IMR-90 (cell line): ENCODE measurements at regions not wholly inside any gene's neighbourhood (a gene's known extent, or its start where the extent isn't known, plus 50 kb on each side); places are given as distances from the start of the nearest gene placed in this dataset.

ENCODE experiments used
- ATAC-seq: fragments of 200-7000 bp; cut with Tn5 transposase; 2 replicates; pipeline ENCODE4 v1.9.1; 2020; ENCODE audit warnings: low read depth, mild to moderate bottlenecking, moderate library complexity
- BruUV-seq: library from RNA; stranded (reverse); fragments of 400-500 nt; replicated peaks from 2 replicates; lab custom pipeline; 2021; lab: Mats Ljungman, UMichigan
- CTCF ChIA-PET: fragments of 300-600 bp; formaldehyde crosslinking; extraction: SDS; loops from one replicate; lab custom pipeline; 2021; ENCODE audit warnings: antibody characterized with exemption; lab: Yijun Ruan, JAX
- POLR2A ChIA-PET: fragments of 300-600 bp; sonication (Branson Sonifier 250); formaldehyde crosslinking; loops from one replicate; lab custom pipeline; 2022; ENCODE audit warnings: antibody characterized with exemption; ENCODE audit not compliant: unreplicated experiment; lab: Charles Lee
- DNase-seq: peaks from one replicate; pipeline ENCODE4 v3.0.0; 2013
- H2AFZ ChIP-seq: replicated peaks from 2 replicates; pipeline ENCODE3; 2013; ENCODE audit warnings: low read length, mild to moderate bottlenecking; ENCODE audit not compliant: poor library complexity
- H2AK5ac ChIP-seq: 2 replicates; pipeline ENCODE4 v1.6.1; 2013; ENCODE audit warnings: low read depth, low read length, inconsistent platforms
- H2AK9ac ChIP-seq: replicated peaks from 2 replicates; pipeline ENCODE3; 2013; ENCODE audit warnings: mild to moderate bottlenecking, low read depth, low read length, moderate library complexity; ENCODE audit not compliant: poor library complexity
- H2BK120ac ChIP-seq: 2 replicates; pipeline ENCODE4 v1.6.1; 2013; ENCODE audit warnings: low read depth, low read length, inconsistent platforms
- H2BK15ac ChIP-seq: 3 replicates; pipeline ENCODE4 v1.6.1; 2013; ENCODE audit warnings: low read depth, low read length, inconsistent platforms
- H2BK20ac ChIP-seq: 2 replicates; pipeline ENCODE4 v1.6.1; 2013; ENCODE audit warnings: low read depth, mild to moderate bottlenecking, inconsistent platforms, low read length, moderate library complexity
- H2BK5ac ChIP-seq: 2 replicates; pipeline ENCODE4 v1.6.1; 2013; ENCODE audit warnings: mild to moderate bottlenecking, low read depth, low read length, inconsistent platforms; ENCODE audit not compliant: poor library complexity, severe bottlenecking
- H3K14ac ChIP-seq: replicated peaks from 2 replicates; pipeline ENCODE4 v1.6.1; 2013; ENCODE audit warnings: low read depth, low read length, inconsistent platforms
- H3K18ac ChIP-seq: 2 replicates; pipeline ENCODE4 v1.6.1; 2013; ENCODE audit warnings: low read depth, low read length, control low read depth
- H3K23ac ChIP-seq: 2 replicates; pipeline ENCODE4 v1.6.1; 2013; ENCODE audit warnings: low read depth, low read length, inconsistent platforms
- H3K27ac ChIP-seq: 2 replicates; pipeline ENCODE4 v1.5.1; 2013; ENCODE audit warnings: mild to moderate bottlenecking, control low read depth, low read length; ENCODE audit not compliant: insufficient read depth
- H3K27me3 ChIP-seq: 2 replicates; pipeline ENCODE4 v1.6.1; 2013; ENCODE audit warnings: low read length; ENCODE audit not compliant: control insufficient read depth, insufficient read depth
- H3K36me3 ChIP-seq: 2 replicates; pipeline ENCODE4 v1.6.1; 2013; ENCODE audit warnings: low read length, mixed read lengths; ENCODE audit not compliant: control insufficient read depth, insufficient read depth
- H3K4ac ChIP-seq: 2 replicates; pipeline ENCODE4 v1.6.1; 2013; ENCODE audit warnings: low read depth, low read length, inconsistent platforms
- H3K4me1 ChIP-seq: 2 replicates; pipeline ENCODE4 v1.6.1; 2013; ENCODE audit warnings: low read length, mixed read lengths; ENCODE audit not compliant: control insufficient read depth, insufficient read depth
- H3K4me2 ChIP-seq: 2 replicates; pipeline ENCODE4 v1.6.1; 2013; ENCODE audit warnings: low read depth, mild to moderate bottlenecking, control low read depth, low read length, moderate library complexity
- H3K4me3 ChIP-seq: 2 replicates; pipeline ENCODE4 v1.5.1; 2013; ENCODE audit warnings: low read depth, mild to moderate bottlenecking, control low read depth, low read length, moderate library complexity; ENCODE audit not compliant: insufficient read depth
- H3K56ac ChIP-seq: 2 replicates; pipeline ENCODE4 v1.6.1; 2013; ENCODE audit warnings: low read length, inconsistent platforms; ENCODE audit not compliant: insufficient read depth; ENCODE audit errors: extremely low read depth
- H3K79me1 ChIP-seq, 2 experiments: 2 replicates each; pipeline ENCODE4 v1.6.1; 2013; ENCODE audit warnings: low read length in 2 of 2, inconsistent platforms in 1 of 2, low read depth in 1 of 2
- H3K9ac ChIP-seq: 2 replicates; pipeline ENCODE4 v1.6.1; 2013; ENCODE audit warnings: low read depth, low read length, control low read depth
- H3K9me1 ChIP-seq: 2 replicates; pipeline ENCODE4 v1.6.1; 2013; ENCODE audit warnings: low read length, inconsistent platforms; ENCODE audit not compliant: insufficient read depth
- H3K9me3 ChIP-seq: 2 replicates; pipeline ENCODE4 v1.6.1; 2013; ENCODE audit warnings: low read length; ENCODE audit not compliant: control insufficient read depth, insufficient read depth
- H4K20me1 ChIP-seq: 2 replicates; pipeline ENCODE4 v1.6.1; 2013; ENCODE audit warnings: low read length, inconsistent platforms; ENCODE audit not compliant: insufficient read depth
- H4K5ac ChIP-seq: 2 replicates; pipeline ENCODE4 v1.6.1; 2013; ENCODE audit warnings: mild to moderate bottlenecking, low read depth, low read length, control low read depth
- H4K8ac ChIP-seq, 2 experiments: 2 replicates each; pipeline ENCODE4 v1.6.1; 2013; ENCODE audit warnings: low read depth in 2 of 2, low read length in 2 of 2, control low read depth in 1 of 2, inconsistent platforms in 1 of 2
- H4K91ac ChIP-seq: 2 replicates; pipeline ENCODE4 v1.6.1; 2013; ENCODE audit warnings: low read depth, low read length, inconsistent platforms; ENCODE audit not compliant: insufficient read depth
- BHLHE40 ChIP-seq: fragments of 150-350 bp; IDR thresholded peaks from 2 replicates; pipeline ENCODE4 v1.6.1; 2016; ENCODE audit warnings: mild to moderate bottlenecking, low read depth, low read length
- CEBPB ChIP-seq: IDR thresholded peaks from 2 replicates; pipeline ENCODE4 v1.6.1; 2012; ENCODE audit warnings: low read depth, low read length, improper control_type of control experiment
- CHD1 ChIP-seq: IDR thresholded peaks from 2 replicates; pipeline ENCODE4 v1.6.1; 2012; ENCODE audit warnings: low read depth, low read length, improper control_type of control experiment
- FOS ChIP-seq: fragments of 150-350 bp; IDR thresholded peaks from 2 replicates; pipeline ENCODE4 v1.6.1; 2016; ENCODE audit warnings: low read depth, low read length
- MAFK ChIP-seq: IDR thresholded peaks from 2 replicates; pipeline ENCODE4 v1.6.1; 2012; ENCODE audit warnings: low read depth, low read length, improper control_type of control experiment
- MAZ ChIP-seq: IDR thresholded peaks from 2 replicates; pipeline ENCODE4 v1.6.1; 2012; ENCODE audit warnings: low read depth, mild to moderate bottlenecking, low read length, improper control_type of control experiment, moderate library complexity, borderline replicate concordance
- MXI1 ChIP-seq: IDR thresholded peaks from 2 replicates; pipeline ENCODE4 v1.6.1; 2012; ENCODE audit warnings: low read depth, mild to moderate bottlenecking, low read length, moderate library complexity, borderline replicate concordance
- NFE2L2 ChIP-seq: fragments of 150-350 bp; IDR thresholded peaks from 2 replicates; pipeline ENCODE4 v1.6.1; 2016; ENCODE audit warnings: low read depth, mild to moderate bottlenecking, low read length
- POLR2A ChIP-seq: IDR thresholded peaks from 2 replicates; pipeline ENCODE4 v1.6.1; 2012; ENCODE audit warnings: mild to moderate bottlenecking, low read depth, low read length
- RAD21 ChIP-seq: IDR thresholded peaks from 2 replicates; pipeline ENCODE4 v1.6.1; 2012; ENCODE audit warnings: low read length, improper control_type of control experiment
- RCOR1 ChIP-seq: IDR thresholded peaks from 2 replicates; pipeline ENCODE4 v1.6.1; 2012; ENCODE audit warnings: mild to moderate bottlenecking, low read length, improper control_type of control experiment; ENCODE audit not compliant: insufficient replicate concordance
- RFX5 ChIP-seq: IDR thresholded peaks from 2 replicates; pipeline ENCODE4 v1.8.0; 2012; ENCODE audit warnings: low read depth, mild to moderate bottlenecking, low read length, moderate library complexity
- SMC3 ChIP-seq: fragments of 150-350 bp; IDR thresholded peaks from 2 replicates; pipeline ENCODE4 v1.6.1; 2016; ENCODE audit warnings: low read depth, mild to moderate bottlenecking, antibody characterized with exemption, low read length, moderate library complexity
- WGBS, 2 experiments: methylation state at CpG; one replicate each; pipeline versions ENCODE4 v1.1.5 to v1.1.7; 2013; ENCODE audit warnings: missing lambda C conversion rate in 2 of 2; ENCODE audit not compliant: insufficient read length in 1 of 2; ENCODE audit errors: extremely low coverage in 2 of 2; 5-methylcytosine and 5-hydroxymethylcytosine counted together
- dilution Hi-C: fragments of 300-500 bp; cut with HindIII; formaldehyde crosslinking; loops from one replicate; pipeline ENCODE4 v1.14.3; 2018; ENCODE audit warnings: low sequenced_read_pairs; ENCODE audit not compliant: unreplicated experiment
- in situ Hi-C: fragments of 300-500 bp; cut with MboI; formaldehyde crosslinking; loops from 3 replicates; pipeline ENCODE4 v1.14.3; 2019; ENCODE audit warnings: low sequenced_read_pairs, inconsistent platforms, mixed read lengths
- intact Hi-C: fragments of 100-400 bp; cut with micrococcal nuclease; formaldehyde crosslinking; loops from 2 replicates; pipeline ENCODE4 v1.10.0; 2022
- TF ChIP-seq, protein P1 (sequence below): conservative IDR thresholded peaks from 2 replicates; pipeline ENCODE4 v1.5.1; 2012; ENCODE audit warnings: mild to moderate bottlenecking, low read depth, low read length, improper control_type of control experiment
- TF ChIP-seq, protein P2 (sequence below): fragments of 150-350 bp; IDR thresholded peaks from 2 replicates; pipeline ENCODE4 v1.6.1; 2016; ENCODE audit warnings: low read depth, mild to moderate bottlenecking, low read length, moderate library complexity, borderline replicate concordance
- TF ChIP-seq, protein P3 (sequence below): fragments of 150-350 bp; IDR thresholded peaks from 2 replicates; pipeline ENCODE4 v1.6.1; 2017; ENCODE audit warnings: mild to moderate bottlenecking, antibody characterized with exemption, low read length, low read depth

DNA sequence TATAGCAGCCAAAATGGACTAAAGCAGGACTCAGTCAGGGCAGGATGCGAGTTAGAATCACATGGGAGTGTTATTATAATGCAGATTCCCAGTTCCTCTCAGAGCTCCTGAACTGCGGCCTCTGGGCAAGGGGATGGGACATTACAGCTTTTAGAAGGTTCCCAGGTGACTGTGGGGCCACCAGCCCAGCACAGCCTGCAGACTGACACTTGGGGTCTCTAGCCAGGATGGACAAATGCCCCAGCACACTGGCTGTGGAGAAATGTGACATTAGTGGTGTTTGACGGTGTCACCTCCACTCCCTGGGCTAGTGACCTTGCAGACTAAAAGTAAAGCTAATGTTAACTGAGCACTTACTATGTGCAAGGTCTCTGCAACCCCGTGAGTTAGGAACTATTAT, 238.0 kb upstream of the HS6ST1 start:
- H3K9me1 ChIP-seq = no peaks in the 10 kb centered on the region; the same call in 1 of the 2 replicates
- H3K4me1 ChIP-seq = peaks cover 7% of the 10 kb centered on the region
- no peak overlapping the region for H3K23ac ChIP-seq
- no peaks in the 10 kb centered on the region; the same call in 1 of the 2 replicates for H3K36me3 ChIP-seq
- TF ChIP-seq RAD21 (no peak), FOS (no peak), MXI1 (no peak), MAFK (no peak), BHLHE40 (no peak), RCOR1 (no peak), POLR2A (no peak), NFE2L2 (no peak), CEBPB (no peak), RFX5 (no peak), MAZ (no peak), SMC3 (no peak), CHD1 (no peak)
- TF ChIP-seq, protein P1, sequence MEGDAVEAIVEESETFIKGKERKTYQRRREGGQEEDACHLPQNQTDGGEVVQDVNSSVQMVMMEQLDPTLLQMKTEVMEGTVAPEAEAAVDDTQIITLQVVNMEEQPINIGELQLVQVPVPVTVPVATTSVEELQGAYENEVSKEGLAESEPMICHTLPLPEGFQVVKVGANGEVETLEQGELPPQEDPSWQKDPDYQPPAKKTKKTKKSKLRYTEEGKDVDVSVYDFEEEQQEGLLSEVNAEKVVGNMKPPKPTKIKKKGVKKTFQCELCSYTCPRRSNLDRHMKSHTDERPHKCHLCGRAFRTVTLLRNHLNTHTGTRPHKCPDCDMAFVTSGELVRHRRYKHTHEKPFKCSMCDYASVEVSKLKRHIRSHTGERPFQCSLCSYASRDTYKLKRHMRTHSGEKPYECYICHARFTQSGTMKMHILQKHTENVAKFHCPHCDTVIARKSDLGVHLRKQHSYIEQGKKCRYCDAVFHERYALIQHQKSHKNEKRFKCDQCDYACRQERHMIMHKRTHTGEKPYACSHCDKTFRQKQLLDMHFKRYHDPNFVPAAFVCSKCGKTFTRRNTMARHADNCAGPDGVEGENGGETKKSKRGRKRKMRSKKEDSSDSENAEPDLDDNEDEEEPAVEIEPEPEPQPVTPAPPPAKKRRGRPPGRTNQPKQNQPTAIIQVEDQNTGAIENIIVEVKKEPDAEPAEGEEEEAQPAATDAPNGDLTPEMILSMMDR = no peak
- TF ChIP-seq, protein P2, sequence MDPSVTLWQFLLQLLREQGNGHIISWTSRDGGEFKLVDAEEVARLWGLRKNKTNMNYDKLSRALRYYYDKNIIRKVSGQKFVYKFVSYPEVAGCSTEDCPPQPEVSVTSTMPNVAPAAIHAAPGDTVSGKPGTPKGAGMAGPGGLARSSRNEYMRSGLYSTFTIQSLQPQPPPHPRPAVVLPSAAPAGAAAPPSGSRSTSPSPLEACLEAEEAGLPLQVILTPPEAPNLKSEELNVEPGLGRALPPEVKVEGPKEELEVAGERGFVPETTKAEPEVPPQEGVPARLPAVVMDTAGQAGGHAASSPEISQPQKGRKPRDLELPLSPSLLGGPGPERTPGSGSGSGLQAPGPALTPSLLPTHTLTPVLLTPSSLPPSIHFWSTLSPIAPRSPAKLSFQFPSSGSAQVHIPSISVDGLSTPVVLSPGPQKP = no peak
- TF ChIP-seq, protein P3, sequence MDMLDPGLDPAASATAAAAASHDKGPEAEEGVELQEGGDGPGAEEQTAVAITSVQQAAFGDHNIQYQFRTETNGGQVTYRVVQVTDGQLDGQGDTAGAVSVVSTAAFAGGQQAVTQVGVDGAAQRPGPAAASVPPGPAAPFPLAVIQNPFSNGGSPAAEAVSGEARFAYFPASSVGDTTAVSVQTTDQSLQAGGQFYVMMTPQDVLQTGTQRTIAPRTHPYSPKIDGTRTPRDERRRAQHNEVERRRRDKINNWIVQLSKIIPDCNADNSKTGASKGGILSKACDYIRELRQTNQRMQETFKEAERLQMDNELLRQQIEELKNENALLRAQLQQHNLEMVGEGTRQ = no peak
- whole genome bisulfite sequencing, 2 experiments = 100% methylated on average over 2 of the region's 4 CpGs; no CpG with 5 or more reads in 1 of the 2 experiments
- no peak overlapping the region for H3K56ac ChIP-seq
- H3K9ac ChIP-seq = no peak overlapping the region
- H3K27ac ChIP-seq = no peak overlapping the region
- H3K4me2 ChIP-seq = no peak overlapping the region
- H2BK5ac ChIP-seq = no peak overlapping the region
- H3K27me3 ChIP-seq = no peaks in the 10 kb centered on the region
- no peaks in the 10 kb centered on the region for H3K79me1 ChIP-seq
- H3K4ac ChIP-seq = no peak overlapping the region
- H2BK120ac ChIP-seq = no peak overlapping the region
- in situ Hi-C loops = no loop called here
- ChIA-PET POLR2A (no interaction called here), CTCF (interaction anchor here (0.6 to 1.0 kb wide), 2 partner anchors 10 to 199 kb away, joined by 3 to 5 read pairs; no protein-coding TSS in a partner anchor)
- dilution Hi-C loops = no loop called here
- H3K18ac ChIP-seq = no peak overlapping the region
- H2AFZ ChIP-seq = no peak overlapping the region
- no peak overlapping the region for H2BK15ac ChIP-seq
- BruUV-seq = no TSS peak
- H2AK9ac ChIP-seq = no peak overlapping the region
- H3K4me3 ChIP-seq = no peak overlapping the region
- H4K20me1 ChIP-seq = no peaks in the 10 kb centered on the region
- H4K5ac ChIP-seq = no peak overlapping the region
- no peak overlapping the region for H4K8ac ChIP-seq
- no peak overlapping the region for H4K91ac ChIP-seq
- no peak overlapping the region for H2AK5ac ChIP-seq
- intact Hi-C loops = no loop called here
- DNase-seq (no peak), ATAC-seq (no peak)
- H3K14ac ChIP-seq = no peak overlapping the region
- H3K9me3 ChIP-seq = peaks cover 5% of the 10 kb centered on the region; the same call in 1 of the 2 replicates
- no peak overlapping the region for H2BK20ac ChIP-seq
